GM12891 (cell line): ENCODE measurements at regions not wholly inside any gene's neighbourhood (a gene's known extent, or its start where the extent isn't known, plus 50 kb on each side); places are given as distances from the start of the nearest gene placed in this dataset.

Experiments used
- PAX5 ChIP-seq: IDR thresholded peaks from 2 replicates; pipeline ENCODE4 v1.6.1; 2011; ENCODE audit warnings: low read length, moderate library complexity, mild to moderate bottlenecking; ENCODE audit not compliant: insufficient read depth, severe bottlenecking
- POLR2A ChIP-seq: IDR thresholded peaks from 2 replicates; pipeline ENCODE4 v1.6.1; 2011; ENCODE audit warnings: low read depth, low read length, control low read depth
- POLR2AphosphoS5 ChIP-seq: IDR thresholded peaks from 2 replicates; pipeline ENCODE4 v1.6.1; 2011; ENCODE audit warnings: low read depth, low read length, control low read depth
- POU2F2 ChIP-seq: IDR thresholded peaks from 2 replicates; pipeline ENCODE4 v1.6.1; 2011; ENCODE audit warnings: low read depth, mild to moderate bottlenecking, control low read depth, low read length, moderate library complexity
- SPI1 ChIP-seq: IDR thresholded peaks from 2 replicates; pipeline ENCODE4 v1.6.1; 2011; ENCODE audit warnings: low read depth, low read length, control low read depth
- TAF1 ChIP-seq: IDR thresholded peaks from 2 replicates; pipeline ENCODE4 v1.6.1; 2011; ENCODE audit warnings: low read depth, low read length, control low read depth

- TF ChIP-seq POLR2A, result no peak
- no peak for TF ChIP-seq TAF1
- TF ChIP-seq PAX5, result no peak
- no peak for TF ChIP-seq POU2F2
- TF ChIP-seq POLR2AphosphoS5, result no peak
- no peak for TF ChIP-seq SPI1
These were observed 123.1 kb upstream of the INHBA start for GRCh38 chr7:41825927-41826480.
